ENCODE measurements at regions not wholly inside any gene's neighbourhood (a gene's known extent, or its start where the extent isn't known, plus 50 kb on each side); places are given as distances from the start of the nearest gene placed in this dataset.

DNA sequence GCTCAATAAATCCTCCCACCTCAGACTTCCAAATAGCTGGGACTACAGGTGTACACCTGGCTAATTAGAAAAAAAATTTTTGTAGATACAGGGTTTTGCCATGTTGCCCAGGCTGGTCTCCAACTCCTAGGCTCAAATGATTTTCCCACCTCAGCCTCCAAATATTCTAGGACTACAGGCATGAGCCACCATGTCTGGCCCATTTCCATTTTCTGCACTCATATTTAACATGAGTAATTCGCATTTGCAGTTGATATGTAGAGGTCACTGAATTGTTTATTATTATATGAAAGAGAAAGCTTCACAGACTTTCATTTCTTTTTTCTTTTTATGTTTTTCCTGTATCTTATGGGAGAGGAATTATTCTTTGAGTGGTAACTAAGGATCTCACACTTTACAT, 492.7 kb downstream of the CNTN3 start:
- DNase-seq (ENCODE audit: low read depth): no peak
- no peak overlapping the region for H3K4me3 ChIP-seq (ENCODE audit: low read length)
- TF ChIP-seq CTCF (IDR thresholded peaks at IDR 0.05; ENCODE audit: insufficient read depth, low read depth, low read length, missing control alignments): no peak

- no peak for DNase-seq (ENCODE audit: low read depth)
- no peak overlapping the region for H3K4me3 ChIP-seq (ENCODE audit: low read length)
- no peak for TF ChIP-seq CTCF (IDR thresholded peaks at IDR 0.05; ENCODE audit: insufficient read depth, low read depth, low read length, missing control alignments)
Measured at GRCh38 chr3:74119221-74119620, 494.5 kb upstream of the PDZRN3 start.

DNA sequence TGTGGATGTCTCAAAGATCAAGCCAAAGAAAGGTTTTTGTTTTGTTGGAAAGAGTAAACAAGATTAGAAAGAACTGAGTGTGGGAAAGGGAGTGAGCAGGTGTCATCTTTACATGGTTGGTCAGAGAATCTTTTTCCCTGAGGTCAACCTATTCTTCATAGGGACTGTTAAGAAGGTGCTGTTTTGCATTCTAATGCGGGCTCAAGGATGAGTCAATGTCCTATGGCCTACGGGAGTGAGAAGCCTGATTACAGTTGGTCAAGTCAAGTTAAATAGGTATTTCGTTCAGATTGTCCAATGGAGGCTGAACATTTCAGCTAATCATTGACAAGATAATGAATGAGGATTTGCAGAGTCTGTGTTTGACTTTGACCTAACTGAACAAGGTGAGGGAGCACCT, 491.2 kb upstream of the PDZRN3 start:
- no peak for TF ChIP-seq CTCF (IDR thresholded peaks at IDR 0.05; ENCODE audit: insufficient read depth, low read depth, low read length, missing control alignments)
- no peak for DNase-seq (ENCODE audit: low read depth)
- H3K4me3 ChIP-seq (ENCODE audit: low read length): no peak overlapping the region

GRCh38 chr3:74107451-74107850, 482.7 kb upstream of the PDZRN3 start:
- no peak overlapping the region for H3K4me3 ChIP-seq (ENCODE audit: low read length)
- TF ChIP-seq CTCF (IDR thresholded peaks at IDR 0.05; ENCODE audit: insufficient read depth, low read depth, low read length, missing control alignments): no peak
- DNase-seq (ENCODE audit: low read depth): no peak

GRCh38 chr3:74106925-74107324, 482.2 kb upstream of the PDZRN3 start:
- H3K4me3 ChIP-seq (ENCODE audit: low read length): no peak overlapping the region
- no peak for TF ChIP-seq CTCF (IDR thresholded peaks at IDR 0.05; ENCODE audit: insufficient read depth, low read depth, low read length, missing control alignments)
- DNase-seq (ENCODE audit: low read depth): no peak

DNA sequence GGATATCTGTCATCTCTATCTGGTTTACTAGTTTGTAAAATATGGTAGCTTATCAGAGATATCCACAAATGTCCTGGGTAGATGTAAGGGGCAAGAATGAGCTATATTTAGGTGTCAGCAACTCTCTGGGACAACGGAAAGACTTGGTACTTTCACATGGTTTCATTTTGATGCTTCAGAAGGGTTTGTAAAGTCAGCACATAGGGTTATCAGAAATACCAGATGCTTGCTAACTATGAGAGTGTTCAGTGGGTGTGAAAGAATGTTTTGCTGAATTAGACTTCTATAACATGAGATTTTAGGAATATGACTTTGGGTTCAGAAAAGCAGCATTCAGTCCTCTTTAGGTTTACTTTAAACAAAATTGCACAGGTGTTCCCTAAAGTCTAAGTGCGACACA, 466.5 kb upstream of the PDZRN3 start:
- no peak for TF ChIP-seq CTCF (IDR thresholded peaks at IDR 0.05; ENCODE audit: insufficient read depth, low read depth, low read length, missing control alignments)
- H3K4me3 ChIP-seq (ENCODE audit: low read length): no peak overlapping the region
- no peak for DNase-seq (ENCODE audit: low read depth)

- no peak for TF ChIP-seq CTCF (IDR thresholded peaks at IDR 0.05; ENCODE audit: insufficient read depth, low read depth, low read length, missing control alignments)
Measured at GRCh38 chr3:74089814-74090213, 465.1 kb upstream of the PDZRN3 start.

More at GRCh38 chr3:74089814-74090213, 465.1 kb upstream of the PDZRN3 start:
- no peak for DNase-seq (ENCODE audit: low read depth)
- no peak overlapping the region for H3K4me3 ChIP-seq (ENCODE audit: low read length)
